ENCODE measurements at regions not wholly inside any gene's neighbourhood (a gene's known extent, or its start where the extent isn't known, plus 50 kb on each side); places are given as distances from the start of the nearest gene placed in this dataset.

GRCh38 chr15:29539736-29540135, 270.1 kb upstream of the NSMCE3 start:
- Histone ChIP-seq H3K4me2 (ENCODE audit: insufficient read depth in 1 of 2, low read depth in 2 of 2, low read length in 2 of 2) (no peak overlapping the region), H2BK15ac (ENCODE audit: low read length) (no peak overlapping the region), H2BK5ac (ENCODE audit: low read depth, low read length) (0 out of 2 replicates have a peak overlapping the region, but pooled peaks have one; percentile 52), H3K9ac (replicated peaks in 1 of 4; ENCODE audit: extremely low read depth in 1 of 4, low read depth in 3 of 4, low read length in 3 of 4) (no peak overlapping the region), H3K14ac (ENCODE audit: insufficient read length) (no peak overlapping the region), H2AFZ (ENCODE audit: low read length) (no peak overlapping the region), H3K79me1 (ENCODE audit: low read depth, low read length) (no peaks in the 10 kb centered on the region; the same call in 1 of the 2 replicates), H4K8ac (ENCODE audit: extremely low read depth, insufficient read depth, low read length) (no peak overlapping the region), H3K36me3 (ENCODE audit: control insufficient read depth in 2 of 4, insufficient read depth in 4 of 4, low read length in 3 of 4) (no peaks in the 10 kb centered on the region; a peak in 1 of 8 replicates), H2BK20ac (ENCODE audit: low read length) (no peak overlapping the region), H3K4me3 (ENCODE audit: extremely low read depth in 1 of 4, insufficient read depth in 2 of 4, low read depth in 3 of 4, low read length in 4 of 4) (no peak overlapping the region), H2AK5ac (ENCODE audit: low read depth, low read length) (no peak overlapping the region), H4K5ac (ENCODE audit: insufficient read length, low read depth, low read length) (no peak overlapping the region), H3K23me2 (ENCODE audit: low read depth, low read length) (no peaks in the 10 kb centered on the region; the same call in 1 of the 2 replicates), H2BK120ac (replicated peaks; ENCODE audit: low read depth, low read length) (no peak overlapping the region), H2BK12ac (ENCODE audit: low read depth, low read length) (no peak overlapping the region), H4K20me1 (replicated peaks in 1 of 2; ENCODE audit: control insufficient read depth in 1 of 2, insufficient read depth in 2 of 2, low read length in 2 of 2) (peaks cover 0 to 2% of the 10 kb centered on the region in 2 experiments), H3K27ac (ENCODE audit: low read depth, low read length) (no peak overlapping the region), H3K9me3 (ENCODE audit: insufficient read depth in 2 of 2, low read depth in 1 of 2, low read length in 1 of 2) (no peaks in the 10 kb centered on the region), H3K4me1 (replicated peaks in 1 of 4; ENCODE audit: control insufficient read depth in 3 of 4, insufficient read depth in 4 of 4, low read length in 3 of 4) (0 out of 7 replicates have a peak, but pooled peaks cover 0 to 7% (median 0%) of the 10 kb centered on the region in 4 experiments), H4K91ac (replicated peaks; ENCODE audit: insufficient read length, low read length) (no peak overlapping the region), H3K4ac (replicated peaks; ENCODE audit: insufficient read length, low read depth, low read length) (no peak overlapping the region), H3K56ac (replicated peaks; ENCODE audit: insufficient read length, low read depth, low read length) (no peak overlapping the region), H3K23ac (ENCODE audit: insufficient read length) (no peak overlapping the region), H3K79me2 (ENCODE audit: control insufficient read depth in 1 of 2, insufficient read depth in 2 of 2, low read length in 2 of 2) (peaks cover 0 to 8% of the 10 kb centered on the region in 2 experiments; a peak in 1 of 4 replicates), H3K18ac (ENCODE audit: extremely low read depth, low read length) (no peak overlapping the region), H3K27me3 (replicated peaks in 1 of 4; ENCODE audit: control insufficient read depth in 3 of 4, extremely low read depth in 1 of 4, insufficient read depth in 3 of 4, low read length in 3 of 4) (no peaks in the 10 kb centered on the region)
- DNase-seq (ENCODE audit: low read depth in 1 of 2, low spot score in 2 of 2) (no peak), FAIRE-seq (no peak)
- no peak for TF ChIP-seq MAFK (IDR thresholded peaks at IDR 0.05; ENCODE audit: low read depth, low read length)
- no peak for TF ChIP-seq ATF2 (IDR thresholded peaks at IDR 0.05; ENCODE audit: low read length)
- TF ChIP-seq CTCF (IDR thresholded peaks at IDR 0.05; ENCODE audit: control extremely low read depth in 1 of 3, insufficient read depth in 1 of 3, low read depth in 1 of 3, low read length in 3 of 3) = no peak
- TF ChIP-seq ASH2L (IDR thresholded peaks at IDR 0.05; ENCODE audit: low read length) = no peak
- TF ChIP-seq SAP30 (IDR thresholded peaks at IDR 0.05; ENCODE audit: insufficient read depth, insufficient replicate concordance, low read length) = no peak
- 88% methylated on average over 6 of the region's 6 CpGs; no CpG with 5 or more reads in 1 of the 2 experiments for WGBS, 2 experiments (ENCODE audit: extremely low coverage in 1 of 2, insufficient coverage in 1 of 2, insufficient read length in 1 of 2, insufficient replicate concordance in 2 of 2, low coverage in 1 of 2, low lambda C conversion rate in 2 of 2, missing lambda C conversion rate in 1 of 2)
- ChIA-PET CTCF (ENCODE audit: partially characterized antibody) (interaction anchor here (0.8 to 1.0 kb wide), 2 partner anchors 11 to 12 kb away, joined by 3 to 5 read pairs; no protein-coding TSS in a partner anchor), POLR2A (ENCODE audit: partially characterized antibody) (no interaction called here)

All from H1 (cell line).